ENCODE measurements at regions not wholly inside any gene's neighbourhood (a gene's known extent, or its start where the extent isn't known, plus 50 kb on each side); places are given as distances from the start of the nearest gene placed in this dataset.

DNA sequence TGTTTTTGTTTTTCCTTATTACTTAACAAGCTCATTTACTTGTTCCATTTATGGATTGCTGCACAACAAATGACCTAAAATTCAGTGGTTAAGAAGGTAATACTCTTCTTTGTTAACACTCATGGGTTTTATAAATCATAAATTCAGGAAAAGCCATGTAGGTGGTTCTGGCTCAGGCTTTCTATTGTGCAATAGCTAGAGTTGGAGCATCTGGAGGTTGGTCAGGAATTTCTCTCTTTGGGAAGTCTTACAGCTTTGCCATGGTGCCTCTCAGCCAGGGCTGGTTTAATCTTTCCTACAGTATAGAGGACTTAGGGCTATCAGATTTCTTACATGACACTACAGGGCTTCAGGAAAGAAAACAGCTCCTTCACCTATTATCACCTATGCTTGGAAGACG lies 1677.1 kb downstream of the KCNT2 start:
- TF ChIP-seq GLIS3 (CRISPR knock-in tag; IDR thresholded peaks at IDR 0.05) = no peak
- TF ChIP-seq ZNF70 (CRISPR knock-in tag; IDR thresholded peaks at IDR 0.05) = no peak
- TF ChIP-seq TSHZ2 (CRISPR knock-in tag; IDR thresholded peaks at IDR 0.05) = no peak
- no peak for TF ChIP-seq ZFP30 (CRISPR knock-in tag; IDR thresholded peaks at IDR 0.05)
